MG63 (cell line): ENCODE measurements at regions not wholly inside any gene's neighbourhood (a gene's known extent, or its start where the extent isn't known, plus 50 kb on each side); places are given as distances from the start of the nearest gene placed in this dataset.
"Not testable (repeated sequence)": the region's sequence is repeated elsewhere in the genome, so short reads cannot be mapped to it uniquely, and the experiment has no call there.

Experiments
- DNase-seq: peaks from one replicate; pipeline ENCODE4 v3.0.0-alpha.2; 2020
- H3K27me3 ChIP-seq: fragments of 250-450 bp; sonication (Bioruptor Pico); 2 replicates; pipeline ENCODE4 v1.5.1; 2020; ENCODE audit warnings: mild to moderate bottlenecking, moderate library complexity
- H3K36me3 ChIP-seq: fragments of 250-450 bp; sonication (Bioruptor Pico); 2 replicates; pipeline ENCODE4 v1.5.1; 2020; ENCODE audit warnings: mild to moderate bottlenecking, moderate library complexity
- H3K4me3 ChIP-seq: fragments of 250-450 bp; sonication (Bioruptor Pico); 2 replicates; pipeline ENCODE4 v1.5.1; 2020; ENCODE audit warnings: mild to moderate bottlenecking, moderate library complexity
- H3K9me3 ChIP-seq: fragments of 250-450 bp; sonication (Bioruptor Pico); 2 replicates; pipeline ENCODE4 v1.5.1; 2020; ENCODE audit warnings: mild to moderate bottlenecking, moderate library complexity

- Histone ChIP-seq H3K9me3 (no peaks in the 10 kb centered on the region), H3K4me3 (no peak overlapping the region), H3K36me3 (no peaks in the 10 kb centered on the region), H3K27me3 (no peaks in the 10 kb centered on the region)
- DNase-seq, result no peak
These were observed 304.6 kb upstream of the MIR17HG start for GRCh38 chr13:91042870-91043269.

GRCh38 chr13:91045351-91046034 is 302.0 kb upstream of the MIR17HG start:
- Histone ChIP-seq H3K4me3 (no peak overlapping the region), H3K9me3 (no peaks in the 10 kb centered on the region), H3K27me3 (no peaks in the 10 kb centered on the region), H3K36me3 (no peaks in the 10 kb centered on the region)
- DNase-seq, result no peak

GRCh38 chr13:91046715-91047327 is 300.7 kb upstream of the MIR17HG start:
- no peaks in the 10 kb centered on the region for H3K9me3 ChIP-seq
- H3K4me3 ChIP-seq, result no peak overlapping the region
- no peaks in the 10 kb centered on the region for H3K36me3 ChIP-seq
- no peaks in the 10 kb centered on the region for H3K27me3 ChIP-seq
- no peak for DNase-seq

- DNase-seq, result no peak
- Histone ChIP-seq H3K4me3 (no peak overlapping the region), H3K27me3 (no peaks in the 10 kb centered on the region), H3K9me3 (no peaks in the 10 kb centered on the region), H3K36me3 (no peaks in the 10 kb centered on the region)
These were observed 296.5 kb upstream of the MIR17HG start for GRCh38 chr13:91050970-91051369.

GRCh38 chr13:91052876-91053275 is 294.6 kb upstream of the MIR17HG start:
- H3K4me3 ChIP-seq, result no peak overlapping the region
- H3K36me3 ChIP-seq, result no peaks in the 10 kb centered on the region
- H3K27me3 ChIP-seq, result no peaks in the 10 kb centered on the region
- DNase-seq, result no peak
- no peaks in the 10 kb centered on the region for H3K9me3 ChIP-seq

- Histone ChIP-seq H3K9me3 (no peaks in the 10 kb centered on the region), H3K4me3 (no peak overlapping the region), H3K27me3 (no peaks in the 10 kb centered on the region), H3K36me3 (no peaks in the 10 kb centered on the region)
- no peak for DNase-seq
These were observed 294.0 kb upstream of the MIR17HG start for GRCh38 chr13:91053318-91054065.

GRCh38 chr13:91054902-91055301 is 292.6 kb upstream of the MIR17HG start:
- Histone ChIP-seq H3K36me3 (no peaks in the 10 kb centered on the region), H3K9me3 (no peaks in the 10 kb centered on the region; the same call in 1 of the 2 replicates), H3K27me3 (no peaks in the 10 kb centered on the region), H3K4me3 (no peak overlapping the region)
- no peak for DNase-seq

GRCh38 chr13:91056746-91057145 is 290.7 kb upstream of the MIR17HG start:
- Histone ChIP-seq H3K4me3 (no peak overlapping the region), H3K27me3 (no peaks in the 10 kb centered on the region), H3K36me3 (no peaks in the 10 kb centered on the region), H3K9me3 (no peaks in the 10 kb centered on the region; the same call in 1 of the 2 replicates)
- DNase-seq, result no peak

GRCh38 chr13:91057507-91057906 is 290.0 kb upstream of the MIR17HG start:
- H3K27me3 ChIP-seq, DNase-seq, H3K4me3 ChIP-seq, H3K36me3 ChIP-seq, H3K9me3 ChIP-seq: not testable (repeated sequence)

GRCh38 chr13:91058066-91058465 is 289.4 kb upstream of the MIR17HG start:
- no peaks in the 10 kb centered on the region for H3K36me3 ChIP-seq
- H3K27me3 ChIP-seq, result no peaks in the 10 kb centered on the region
- no peak for DNase-seq
- no peak overlapping the region for H3K4me3 ChIP-seq
- no peaks in the 10 kb centered on the region; the same call in 1 of the 2 replicates for H3K9me3 ChIP-seq

GRCh38 chr13:91058919-91059318 is 288.6 kb upstream of the MIR17HG start:
- DNase-seq, result no peak

GRCh38 chr13:91066745-91067144 is 280.7 kb upstream of the MIR17HG start:
- DNase-seq, result no peak

More at GRCh38 chr13:91058919-91059318, 288.6 kb upstream of the MIR17HG start:
- no peak overlapping the region for H3K4me3 ChIP-seq
- no peaks in the 10 kb centered on the region for H3K36me3 ChIP-seq
- H3K9me3 ChIP-seq, result no peaks in the 10 kb centered on the region; the same call in 1 of the 2 replicates
- H3K27me3 ChIP-seq, result no peaks in the 10 kb centered on the region

GRCh38 chr13:91072486-91072885 is 275.0 kb upstream of the MIR17HG start:
- Histone ChIP-seq H3K27me3 (no peaks in the 10 kb centered on the region), H3K36me3 (no peaks in the 10 kb centered on the region), H3K4me3 (no peak overlapping the region), H3K9me3 (no peaks in the 10 kb centered on the region)
- DNase-seq, result no peak

More at GRCh38 chr13:91066745-91067144, 280.7 kb upstream of the MIR17HG start:
- Histone ChIP-seq H3K36me3 (no peaks in the 10 kb centered on the region), H3K4me3 (no peak overlapping the region), H3K27me3 (no peaks in the 10 kb centered on the region), H3K9me3 (no peaks in the 10 kb centered on the region)

GRCh38 chr13:91074091-91074490 is 273.4 kb upstream of the MIR17HG start:
- DNase-seq, result no peak
- H3K27me3 ChIP-seq, result no peaks in the 10 kb centered on the region
- no peak overlapping the region for H3K4me3 ChIP-seq
- H3K9me3 ChIP-seq, result no peaks in the 10 kb centered on the region
- H3K36me3 ChIP-seq, result no peaks in the 10 kb centered on the region

- no peaks in the 10 kb centered on the region for H3K36me3 ChIP-seq
- DNase-seq, result no peak
- H3K27me3 ChIP-seq, result no peaks in the 10 kb centered on the region
- H3K4me3 ChIP-seq, result no peak overlapping the region
- no peaks in the 10 kb centered on the region for H3K9me3 ChIP-seq
These were observed 270.7 kb upstream of the MIR17HG start for GRCh38 chr13:91076830-91077229.

- Histone ChIP-seq H3K4me3 (no peak overlapping the region), H3K27me3 (no peaks in the 10 kb centered on the region), H3K36me3 (no peaks in the 10 kb centered on the region), H3K9me3 (no peaks in the 10 kb centered on the region)
- DNase-seq, result no peak
These were observed 269.3 kb upstream of the MIR17HG start for GRCh38 chr13:91078093-91078679.

GRCh38 chr13:91079176-91079575 is 268.3 kb upstream of the MIR17HG start:
- Histone ChIP-seq H3K4me3 (no peak overlapping the region), H3K27me3 (0 out of 2 replicates have a peak, but pooled peaks cover 2% of the 10 kb centered on the region), H3K9me3 (no peaks in the 10 kb centered on the region), H3K36me3 (no peaks in the 10 kb centered on the region)
- DNase-seq, result no peak
